ENCODE measurements at regions not wholly inside any gene's neighbourhood (a gene's known extent, or its start where the extent isn't known, plus 50 kb on each side); places are given as distances from the start of the nearest gene placed in this dataset.

- TF ChIP-seq CTCF (IDR thresholded peaks at IDR 0.05; ENCODE audit: low read depth, low read length) (no peak), EZH2phosphoT487 (IDR thresholded peaks at IDR 0.05; ENCODE audit: low read depth) (no peak)
Measured at GRCh38 chr6:8246403-8246802, 144.1 kb upstream of the EEF1E1 start.

Measured in OCI-LY3 (cell line).